H1 (cell line): ENCODE measurements at regions not wholly inside any gene's neighbourhood (a gene's known extent, or its start where the extent isn't known, plus 50 kb on each side); places are given as distances from the start of the nearest gene placed in this dataset.

Experiments
- CTCF ChIA-PET: fragments of 300-600 bp; sonication (Branson Sonifier 250); formaldehyde crosslinking; loops from one replicate; lab custom pipeline; 2021; ENCODE audit not compliant: partially characterized antibody; lab: Charles Lee
- POLR2A ChIA-PET: fragments of 300-600 bp; sonication (Branson Sonifier 250); formaldehyde crosslinking; loops from one replicate; lab custom pipeline; 2021; ENCODE audit warnings: inconsistent platforms; ENCODE audit not compliant: partially characterized antibody; lab: Charles Lee
- DNase-seq, 2 experiments: peaks; one replicate each; pipeline versions ENCODE4 v3.0.0 to v3.0.0-alpha.2; 2010 to 2022; ENCODE audit warnings: low spot score in 2 of 2, low read depth in 1 of 2, mixed read lengths in 1 of 2
- FAIRE-seq: peaks from 2 replicates; lab custom pipeline; 2011; peaks lifted over from hg19 to GRCh38; lab: Jason Lieb, UNC
- H2AFZ ChIP-seq: 2 replicates; pipeline ENCODE4 v1.8.1; 2012; ENCODE audit warnings: low read length, inconsistent platforms
- H2AK5ac ChIP-seq: 2 replicates; pipeline ENCODE4 v1.6.1; 2013; ENCODE audit warnings: low read depth, low read length
- H2BK120ac ChIP-seq: replicated peaks from 2 replicates; pipeline ENCODE3; 2013; ENCODE audit warnings: low read depth, low read length, inconsistent platforms
- H2BK12ac ChIP-seq: 2 replicates; pipeline ENCODE4 v1.6.1; 2013; ENCODE audit warnings: low read depth, low read length
- H2BK15ac ChIP-seq: 2 replicates; pipeline ENCODE4 v1.6.1; 2013; ENCODE audit warnings: low read length
- H2BK20ac ChIP-seq: 2 replicates; pipeline ENCODE4 v1.6.1; 2013; ENCODE audit warnings: low read length
- H2BK5ac ChIP-seq: 2 replicates; pipeline ENCODE4 v1.6.1; 2013; ENCODE audit warnings: low read depth, low read length
- H3K14ac ChIP-seq: 2 replicates; pipeline ENCODE4 v1.6.1; 2013; ENCODE audit warnings: inconsistent platforms; ENCODE audit not compliant: insufficient read length
- H3K18ac ChIP-seq: 2 replicates; pipeline ENCODE4 v1.6.1; 2013; ENCODE audit warnings: low read length; ENCODE audit errors: extremely low read depth
- H3K23ac ChIP-seq: 2 replicates; pipeline ENCODE4 v1.6.1; 2013; ENCODE audit warnings: inconsistent platforms; ENCODE audit not compliant: insufficient read length
- H3K23me2 ChIP-seq: 2 replicates; pipeline ENCODE4 v1.6.1; 2013; ENCODE audit warnings: low read depth, low read length
- H3K27ac ChIP-seq: 2 replicates; pipeline ENCODE4 v1.6.1; 2011; ENCODE audit warnings: low read depth, low read length, inconsistent platforms
- H3K27me3 ChIP-seq, 4 experiments: replicated peaks in 1 of 4; 1 replicate in 1 of 4; 2 replicates in 3 of 4; pipeline versions ENCODE4 v1.6.1 to v1.8.1; 2011 to 2013; ENCODE audit warnings: low read length in 3 of 4, mild to moderate bottlenecking in 3 of 4, inconsistent platforms in 2 of 4, mixed read lengths in 2 of 4, moderate library complexity in 1 of 4; ENCODE audit not compliant: control insufficient read depth in 3 of 4, insufficient read depth in 3 of 4; ENCODE audit errors: extremely low read depth in 1 of 4
- H3K36me3 ChIP-seq, 4 experiments: 2 replicates each; pipeline versions ENCODE4 v1.6.1 to v1.8.1; 2011 to 2013; ENCODE audit warnings: mild to moderate bottlenecking in 4 of 4, low read length in 3 of 4, moderate library complexity in 2 of 4, control low read depth in 1 of 4, inconsistent platforms in 1 of 4; ENCODE audit not compliant: insufficient read depth in 4 of 4, control insufficient read depth in 2 of 4
- H3K4ac ChIP-seq: replicated peaks from 2 replicates; pipeline ENCODE3; 2013; ENCODE audit warnings: low read length, low read depth, mixed read lengths, inconsistent platforms; ENCODE audit not compliant: insufficient read length
- H3K4me1 ChIP-seq, 4 experiments: replicated peaks in 1 of 4; 1 replicate in 1 of 4; 2 replicates in 3 of 4; pipeline versions ENCODE4 v1.6.1 to v1.8.1; 2011 to 2013; ENCODE audit warnings: low read length in 3 of 4, inconsistent platforms in 2 of 4, mixed read lengths in 1 of 4; ENCODE audit not compliant: insufficient read depth in 4 of 4, control insufficient read depth in 3 of 4
- H3K4me2 ChIP-seq, 2 experiments: 2 replicates each; pipeline versions ENCODE4 v1.6.1 to v1.8.1; 2011 to 2013; ENCODE audit warnings: low read depth in 2 of 2, low read length in 2 of 2, control low read depth in 1 of 2, inconsistent platforms in 1 of 2, mild to moderate bottlenecking in 1 of 2; ENCODE audit not compliant: insufficient read depth in 1 of 2
- H3K4me3 ChIP-seq, 4 experiments: fragments of 200-600, 300-600 bp in 1 of 4; sonication (generic), shearing (Covaris generic), sonication (Bioruptor Twin) in 1 of 4; 2 replicates each; pipeline versions ENCODE4 v1.5.1 to v1.8.1; 2011 to 2016; ENCODE audit warnings: low read length in 4 of 4, low read depth in 3 of 4, control low read depth in 2 of 4, inconsistent platforms in 2 of 4, mild to moderate bottlenecking in 2 of 4, mixed read lengths in 1 of 4, moderate library complexity in 1 of 4; ENCODE audit not compliant: insufficient read depth in 2 of 4; ENCODE audit errors: extremely low read depth in 1 of 4
- H3K56ac ChIP-seq: replicated peaks from 2 replicates; pipeline ENCODE3; 2013; ENCODE audit warnings: low read depth, mild to moderate bottlenecking, mixed read lengths, low read length, inconsistent platforms; ENCODE audit not compliant: insufficient read length
- H3K79me1 ChIP-seq: 2 replicates; pipeline ENCODE4 v1.6.1; 2013; ENCODE audit warnings: low read depth, low read length, control low read depth
- H3K79me2 ChIP-seq, 2 experiments: 2 replicates each; pipeline versions ENCODE4 v1.6.1 to v1.8.1; 2012 to 2013; ENCODE audit warnings: low read length in 2 of 2, mild to moderate bottlenecking in 2 of 2, inconsistent platforms in 1 of 2; ENCODE audit not compliant: insufficient read depth in 2 of 2, control insufficient read depth in 1 of 2
- H3K9ac ChIP-seq, 4 experiments: replicated peaks in 1 of 4; 1 replicate in 1 of 4; 2 replicates in 3 of 4; pipeline versions ENCODE4 v1.6.1 to v1.8.1; 2011 to 2013; ENCODE audit warnings: low read depth in 3 of 4, low read length in 3 of 4, control low read depth in 2 of 4, mild to moderate bottlenecking in 2 of 4, moderate library complexity in 2 of 4, inconsistent platforms in 1 of 4; ENCODE audit errors: extremely low read depth in 1 of 4
- H3K9me3 ChIP-seq, 2 experiments: 2 replicates each; pipeline versions ENCODE4 v1.6.1 to v1.8.1; 2012 to 2013; ENCODE audit warnings: mild to moderate bottlenecking in 2 of 2, moderate library complexity in 2 of 2, control low read depth in 1 of 2, inconsistent platforms in 1 of 2, low read depth in 1 of 2, low read length in 1 of 2, mixed read lengths in 1 of 2; ENCODE audit not compliant: insufficient read depth in 2 of 2
- H4K20me1 ChIP-seq, 2 experiments: replicated peaks in 1 of 2; 2 replicates each; pipeline versions ENCODE3 to v1.8.1; 2011 to 2013; ENCODE audit warnings: inconsistent platforms in 2 of 2, low read length in 2 of 2, mild to moderate bottlenecking in 1 of 2; ENCODE audit not compliant: insufficient read depth in 2 of 2, control insufficient read depth in 1 of 2
- H4K5ac ChIP-seq: 2 replicates; pipeline ENCODE4 v1.6.1; 2013; ENCODE audit warnings: low read length, low read depth, mixed read lengths, inconsistent platforms; ENCODE audit not compliant: insufficient read length
- H4K8ac ChIP-seq: 2 replicates; pipeline ENCODE4 v1.8.0; 2013; ENCODE audit warnings: mild to moderate bottlenecking, moderate library complexity, low read length, inconsistent platforms; ENCODE audit not compliant: insufficient read depth; ENCODE audit errors: extremely low read depth
- H4K91ac ChIP-seq: replicated peaks from 2 replicates; pipeline ENCODE3; 2013; ENCODE audit warnings: low read length, mixed read lengths, inconsistent platforms; ENCODE audit not compliant: insufficient read length
- BACH1 ChIP-seq: IDR thresholded peaks from 2 replicates; pipeline ENCODE4 v1.6.1; 2012; ENCODE audit warnings: low read length, improper control_type of control experiment
- E2F6 ChIP-seq: IDR thresholded peaks from 2 replicates; pipeline ENCODE4 v1.6.1; 2012; ENCODE audit warnings: inconsistent platforms
- GTF2F1 ChIP-seq: IDR thresholded peaks from 2 replicates; pipeline ENCODE4 v1.6.1; 2012; ENCODE audit warnings: low read depth, low read length, improper control_type of control experiment, borderline replicate concordance
- JUN ChIP-seq: IDR thresholded peaks from 2 replicates; pipeline ENCODE4 v1.6.1; 2011; ENCODE audit warnings: low read depth, mild to moderate bottlenecking, improper control_type of control experiment, low read length
- POLR2A ChIP-seq, 2 experiments: IDR thresholded peaks; 1 replicate in 1 of 2; 2 replicates in 1 of 2; pipeline ENCODE4 v1.6.1; 2011; ENCODE audit warnings: low read depth in 2 of 2, low read length in 2 of 2, mild to moderate bottlenecking in 2 of 2; ENCODE audit errors: control extremely low read depth in 1 of 2
- RFX5 ChIP-seq: IDR thresholded peaks from 2 replicates; pipeline ENCODE4 v1.6.1; 2011; ENCODE audit warnings: low read depth, low read length, improper control_type of control experiment, borderline replicate concordance
- SUZ12 ChIP-seq: fragments of 200-600 bp; sonication (generic); IDR thresholded peaks from 2 replicates; pipeline ENCODE4 v1.6.1; 2012; ENCODE audit warnings: mild to moderate bottlenecking, inconsistent platforms, low read length, moderate library complexity, mixed read lengths
- TCF12 ChIP-seq: IDR thresholded peaks from 2 replicates; pipeline ENCODE4 v1.6.1; 2011; ENCODE audit warnings: low read depth, mild to moderate bottlenecking, low read length
- WGBS, 2 experiments: shearing (Covaris generic) in 1 of 2; methylation state at CpG; one replicate each; pipeline versions ENCODE4 v1.1.6 to v1.1.7; 2013 to 2015; ENCODE audit warnings: low lambda C conversion rate in 2 of 2, mixed read lengths in 2 of 2, inconsistent platforms in 1 of 2, low coverage in 1 of 2, missing lambda C conversion rate in 1 of 2; ENCODE audit not compliant: insufficient replicate concordance in 2 of 2, insufficient coverage in 1 of 2, insufficient read length in 1 of 2; ENCODE audit errors: extremely low coverage in 1 of 2, missing lambda C conversion rate in 1 of 2; 5-methylcytosine and 5-hydroxymethylcytosine counted together

GRCh38 chr13:111403266-111403665, 82.8 kb downstream of the TEX29 start:
- Histone ChIP-seq H3K79me1 (no peaks in the 10 kb centered on the region), H2AK5ac (no peak overlapping the region), H3K4me2 (no peak overlapping the region), H2BK20ac (no peak overlapping the region), H3K14ac (no peak overlapping the region), H2BK120ac (no peak overlapping the region), H3K79me2 (no peaks in the 10 kb centered on the region), H3K18ac (no peak overlapping the region), H4K8ac (no peak overlapping the region), H2BK12ac (no peak overlapping the region), H2BK15ac (no peak overlapping the region), H3K4me1 (no peaks in the 10 kb centered on the region; a peak in 1 of 7 replicates), H4K91ac (no peak overlapping the region), H3K4ac (no peak overlapping the region), H3K27ac (no peak overlapping the region), H3K23ac (no peak overlapping the region), H3K9ac (no peak overlapping the region), H2BK5ac (0 out of 2 replicates have a peak overlapping the region, but pooled peaks have one; percentile 35), H4K20me1 (no peaks in the 10 kb centered on the region), H3K9me3 (no peaks in the 10 kb centered on the region), H3K56ac (no peak overlapping the region), H2AFZ (no peak overlapping the region), H3K36me3 (no peaks in the 10 kb centered on the region), H3K4me3 (no peak overlapping the region), H3K27me3 (no peaks in the 10 kb centered on the region), H3K23me2 (no peaks in the 10 kb centered on the region), H4K5ac (no peak overlapping the region)
- CTCF ChIA-PET, result interaction anchor here (0.6 to 5.1 kb wide), 17 partner anchors 10 to 587 kb away, joined by 3 to 31 read pairs (median 5); no protein-coding TSS in a partner anchor
- no peak for TF ChIP-seq BACH1
- TF ChIP-seq POLR2A (IDR thresholded peaks at IDR 0.05; ENCODE audit: control extremely low read depth in 1 of 2, low read depth in 2 of 2, low read length in 2 of 2), result no peak
- no peak for TF ChIP-seq TCF12
- TF ChIP-seq GTF2F1, result no peak
- TF ChIP-seq JUN, result no peak
- TF ChIP-seq E2F6, result no peak
- TF ChIP-seq SUZ12, result no peak
- no peak for TF ChIP-seq RFX5
- DNase-seq, result no peak
- POLR2A ChIA-PET, result no interaction called here
- 96% methylated on average over 10 of the region's 10 CpGs; no CpG with 5 or more reads in 1 of the 2 experiments for WGBS, 2 experiments
- no peak for FAIRE-seq
